C4-2B (cell line): ENCODE measurements at regions not wholly inside any gene's neighbourhood (a gene's known extent, or its start where the extent isn't known, plus 50 kb on each side); places are given as distances from the start of the nearest gene placed in this dataset.
A peak's percentile ranks its signal among the peaks of the same experiment; 100 is the strongest.

Experiments used
- H3K27ac ChIP-seq: fragments of 450-650 bp; 2 replicates; pipeline ENCODE4 v1.5.1; 2017
- CTCF ChIP-seq: fragments of 450-650 bp; conservative IDR thresholded peaks from 2 replicates; pipeline ENCODE4 v1.5.1; 2017; ENCODE audit warnings: mild to moderate bottlenecking
- ZFX ChIP-seq: fragments of 450-650 bp; IDR thresholded peaks from 2 replicates; pipeline ENCODE4 v1.6.1; 2017

GRCh38 chr13:68272652-68273051 is 1042.5 kb upstream of the PCDH9 start:
- H3K27ac ChIP-seq, result no peak overlapping the region
- TF ChIP-seq CTCF (no peak), ZFX (no peak)

GRCh38 chr13:68264692-68265091 is 1034.6 kb upstream of the PCDH9 start:
- TF ChIP-seq ZFX (no peak), CTCF (no peak)
- no peak overlapping the region for H3K27ac ChIP-seq

- H3K27ac ChIP-seq, result no peak overlapping the region
- TF ChIP-seq CTCF (0 out of 2 replicates have a peak, but pooled peaks have one; percentile 6), ZFX (no peak)
These were observed 1031.0 kb upstream of the PCDH9 start for GRCh38 chr13:68261105-68261504.

GRCh38 chr13:68257111-68257842 is 1027.1 kb upstream of the PCDH9 start:
- H3K27ac ChIP-seq, result no peak overlapping the region
- TF ChIP-seq ZFX (no peak), CTCF (no peak)

GRCh38 chr13:68254151-68254550 is 1024.0 kb upstream of the PCDH9 start:
- H3K27ac ChIP-seq, result no peak overlapping the region

GRCh38 chr13:68234274-68234673 is 1004.1 kb upstream of the PCDH9 start:
- TF ChIP-seq ZFX (no peak), CTCF (no peak)
- no peak overlapping the region for H3K27ac ChIP-seq

More at GRCh38 chr13:68254151-68254550, 1024.0 kb upstream of the PCDH9 start:
- TF ChIP-seq ZFX, result no peak
- no peak for TF ChIP-seq CTCF

GRCh38 chr13:68232351-68233130 is 1002.4 kb upstream of the PCDH9 start:
- TF ChIP-seq ZFX (no peak), CTCF (no peak)

More at GRCh38 chr13:68232351-68233130, 1002.4 kb upstream of the PCDH9 start:
- H3K27ac ChIP-seq, result no peak overlapping the region
